PFSK-1 (cell line): ENCODE measurements at regions not wholly inside any gene's neighbourhood (a gene's known extent, or its start where the extent isn't known, plus 50 kb on each side); places are given as distances from the start of the nearest gene placed in this dataset.

ENCODE experiments used
- POLR2AphosphoS5 ChIP-seq: IDR thresholded peaks from 2 replicates; pipeline ENCODE4 v1.6.1; 2012; ENCODE audit warnings: low read depth, mild to moderate bottlenecking, control low read depth, low read length, moderate library complexity
- SIN3A ChIP-seq: IDR thresholded peaks from 2 replicates; pipeline ENCODE4 v1.6.1; 2012; ENCODE audit warnings: mild to moderate bottlenecking, low read length, moderate library complexity, borderline replicate concordance; ENCODE audit not compliant: insufficient read depth
- TAF1 ChIP-seq: IDR thresholded peaks from 2 replicates; pipeline ENCODE4 v1.6.1; 2012; ENCODE audit warnings: low read length, control low read depth, borderline replicate concordance; ENCODE audit not compliant: insufficient read depth

DNA sequence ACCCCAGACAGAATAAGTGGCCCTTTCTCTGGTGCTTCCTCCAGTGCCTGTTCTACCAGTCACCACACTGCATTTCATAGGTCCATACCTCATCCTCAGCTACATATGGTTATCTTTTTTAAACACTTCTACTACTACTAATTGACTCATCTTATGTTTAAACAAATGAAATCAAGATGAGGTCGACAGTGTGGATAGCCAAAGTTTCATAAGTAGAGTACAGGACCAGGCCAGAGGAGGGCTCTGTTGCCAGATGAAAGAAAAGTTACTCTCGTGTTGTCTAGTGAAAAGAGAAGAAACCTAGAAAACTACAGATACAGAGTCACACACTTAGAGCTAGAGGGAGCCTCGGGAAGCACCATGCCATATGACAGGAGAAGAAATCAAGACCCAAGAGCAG, 296.1 kb downstream of the VPS13C start:
- TF ChIP-seq SIN3A = no peak
- TF ChIP-seq TAF1 = no peak
- TF ChIP-seq POLR2AphosphoS5 = no peak
